HG03520 (cell line): ENCODE measurements at regions not wholly inside any gene's neighbourhood (a gene's known extent, or its start where the extent isn't known, plus 50 kb on each side); places are given as distances from the start of the nearest gene placed in this dataset.

Source experiments
- ATAC-seq: cut with Tn5 transposase; IDR thresholded peaks from one replicate; pipeline ENCODE4 v1.9.1; 2021; ENCODE audit warnings: mild to moderate bottlenecking, moderate library complexity; ENCODE audit not compliant: unreplicated experiment

DNA sequence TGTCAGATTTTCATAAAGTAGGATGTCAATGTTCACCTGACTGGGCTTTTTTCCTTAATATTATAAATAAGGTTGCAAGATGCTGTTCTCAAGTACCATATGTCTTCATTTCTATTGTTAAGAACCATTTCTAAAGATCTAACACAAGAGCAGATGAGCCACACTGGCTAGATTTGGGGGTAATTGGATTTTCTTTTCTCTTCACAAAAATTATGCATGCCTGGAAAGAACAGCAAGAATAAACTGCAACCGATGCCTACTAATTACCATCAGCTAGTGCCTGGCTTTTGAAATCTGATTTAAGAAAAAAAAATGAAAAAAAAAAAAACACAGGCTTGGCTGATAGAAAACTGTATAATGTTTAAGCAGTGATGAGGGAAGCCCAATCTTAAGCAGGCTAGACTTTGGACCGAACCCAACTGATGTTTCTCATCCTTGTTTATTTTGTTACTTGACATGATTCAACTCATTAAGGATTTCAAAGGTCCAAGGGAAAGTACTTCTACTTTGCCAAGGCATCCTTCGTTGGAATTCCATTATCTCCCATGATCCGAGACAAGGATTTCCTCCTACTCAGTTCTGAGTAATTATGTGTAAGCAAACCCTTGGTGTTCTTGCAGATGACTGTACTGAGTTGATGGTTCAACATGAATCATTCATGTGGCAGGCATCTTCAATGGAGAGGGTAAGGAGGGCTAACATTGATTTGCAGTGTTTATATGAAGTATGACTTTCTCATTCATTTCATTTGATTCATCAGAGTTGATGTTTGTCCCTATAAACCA, 300.5 kb downstream of the SPRY2 start:
- ATAC-seq: no peak

DNA sequence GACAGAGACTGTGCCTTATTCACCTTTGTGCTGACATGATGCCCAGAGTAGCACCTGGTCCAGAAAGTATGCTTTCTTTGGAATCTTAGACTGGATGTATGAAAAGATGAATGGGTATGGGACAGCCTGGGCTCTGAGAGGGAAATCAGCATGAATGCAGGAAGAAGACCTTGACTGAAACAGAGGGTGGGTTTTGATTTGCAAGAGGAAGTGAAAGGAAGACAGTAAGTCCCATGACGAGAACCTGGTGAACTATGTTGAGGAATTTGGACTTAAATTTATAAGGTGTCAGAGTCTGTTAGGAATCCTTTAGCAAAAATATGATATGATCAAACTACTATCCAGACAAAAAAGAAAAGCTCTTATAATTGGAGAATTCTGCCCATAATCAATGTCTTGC, 301.9 kb downstream of the SPRY2 start:
- peak; percentile 67 for ATAC-seq

DNA sequence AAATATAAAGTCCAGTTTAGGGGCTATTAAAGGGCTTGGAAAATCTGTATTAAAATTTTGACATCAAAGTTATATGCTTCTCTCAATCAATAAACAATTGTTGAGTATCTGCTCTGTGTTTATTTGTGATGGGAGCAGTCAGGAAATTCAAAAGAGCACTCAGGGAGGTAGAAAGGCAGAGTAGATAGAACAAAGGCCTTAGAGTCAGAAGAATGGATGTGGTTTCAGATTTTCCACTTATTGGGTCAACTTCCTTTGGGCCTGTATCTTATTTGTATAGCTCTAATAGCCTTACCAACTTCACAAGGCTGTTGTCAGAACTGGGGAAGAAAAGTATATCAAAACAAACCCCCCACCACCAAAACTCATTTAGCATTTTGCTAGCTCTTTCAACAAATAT, 302.6 kb downstream of the SPRY2 start:
- ATAC-seq: no peak

DNA sequence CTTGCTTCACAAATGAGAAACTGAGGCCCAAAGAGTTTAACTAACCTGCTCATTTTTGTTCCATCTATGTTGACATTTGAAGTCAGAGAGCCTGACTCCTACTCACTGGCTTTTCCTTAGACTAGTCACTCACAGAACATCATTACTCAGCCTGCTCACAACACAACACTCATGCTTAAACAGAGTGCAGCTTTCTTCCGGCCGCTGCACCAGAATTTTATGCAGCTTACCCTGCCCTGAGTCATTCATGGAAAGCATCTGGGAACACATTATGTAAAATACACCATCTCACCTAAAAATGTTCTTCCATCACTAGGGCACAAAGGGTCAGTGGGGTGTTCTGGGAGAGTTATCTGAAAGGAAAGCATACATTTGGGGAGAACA, 303.4 kb downstream of the SPRY2 start:
- ATAC-seq: no peak

DNA sequence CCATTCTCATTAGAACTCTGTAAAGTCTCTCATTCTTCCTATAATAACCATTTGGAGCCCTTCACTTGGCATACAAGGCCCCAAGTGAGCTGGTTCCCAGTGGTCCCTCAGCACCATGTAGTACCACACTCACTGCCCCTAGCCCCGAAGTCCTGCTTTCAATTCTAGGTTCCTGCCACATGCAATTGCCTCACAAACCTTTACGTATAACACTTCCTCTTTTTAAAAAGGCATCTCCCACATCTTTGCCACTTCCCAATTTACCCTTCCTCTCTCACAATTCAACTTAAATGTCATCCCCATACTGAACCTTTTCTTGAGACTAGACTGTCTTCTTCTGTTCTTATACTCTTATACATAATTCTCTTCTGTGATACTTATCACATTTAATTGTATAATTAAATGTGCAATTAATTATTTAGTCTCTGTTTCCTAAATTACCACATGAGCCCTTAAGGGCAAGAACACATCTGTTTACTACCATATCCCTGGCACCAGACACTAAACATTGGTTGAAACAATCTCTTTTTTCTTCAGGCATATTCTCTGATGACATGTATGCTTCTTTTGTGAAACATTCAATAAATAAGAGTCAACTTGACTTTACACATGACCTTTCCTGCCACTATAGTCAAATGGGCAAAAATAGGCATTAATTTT, 304.0 kb downstream of the SPRY2 start:
- no peak for ATAC-seq

GRCh38 chr13:80035096-80035495, 305.8 kb downstream of the SPRY2 start:
- no peak for ATAC-seq

DNA sequence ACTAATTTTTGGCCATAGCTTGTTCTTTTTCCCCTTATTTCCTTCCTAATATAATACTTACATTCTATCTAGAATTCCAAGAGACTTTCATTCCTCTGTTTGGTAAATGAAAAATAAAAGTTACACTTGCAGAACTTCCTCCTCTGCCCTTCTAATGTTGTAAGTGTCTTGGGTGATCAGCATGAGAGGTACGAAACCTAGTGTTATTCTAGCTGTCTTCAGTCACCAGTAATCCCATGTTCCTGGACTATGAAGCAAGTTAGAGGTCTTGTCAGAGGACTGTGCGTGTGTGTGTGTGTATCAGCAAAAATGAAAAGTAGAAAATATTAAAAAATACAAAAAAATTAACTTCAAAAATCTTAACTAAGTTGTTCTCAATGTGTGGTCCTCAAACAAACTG, 307.0 kb downstream of the SPRY2 start:
- no peak for ATAC-seq

GRCh38 chr13:80033286-80033685, 307.6 kb downstream of the SPRY2 start:
- no peak for ATAC-seq

GRCh38 chr13:80030491-80030890, 310.4 kb downstream of the SPRY2 start:
- no peak for ATAC-seq

DNA sequence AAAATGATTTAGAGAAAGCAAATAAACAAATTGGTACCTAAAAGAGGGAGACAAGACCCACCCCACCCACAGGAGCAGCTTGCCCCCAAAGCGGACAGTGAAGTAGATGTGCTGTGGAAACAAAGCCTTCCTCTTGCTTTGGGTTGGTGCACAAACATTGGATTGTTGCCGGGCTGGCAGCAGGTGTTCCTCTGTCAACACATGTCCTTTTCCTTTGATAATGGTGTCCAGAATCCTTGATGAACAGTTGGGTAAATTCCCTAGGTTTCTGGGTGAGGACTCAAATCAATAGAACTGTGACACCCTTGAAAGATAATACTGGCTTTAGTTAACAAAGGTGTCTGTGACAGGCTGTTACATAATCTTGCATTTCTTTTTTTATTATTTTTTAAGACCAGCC, 311.8 kb downstream of the SPRY2 start:
- no peak for ATAC-seq

DNA sequence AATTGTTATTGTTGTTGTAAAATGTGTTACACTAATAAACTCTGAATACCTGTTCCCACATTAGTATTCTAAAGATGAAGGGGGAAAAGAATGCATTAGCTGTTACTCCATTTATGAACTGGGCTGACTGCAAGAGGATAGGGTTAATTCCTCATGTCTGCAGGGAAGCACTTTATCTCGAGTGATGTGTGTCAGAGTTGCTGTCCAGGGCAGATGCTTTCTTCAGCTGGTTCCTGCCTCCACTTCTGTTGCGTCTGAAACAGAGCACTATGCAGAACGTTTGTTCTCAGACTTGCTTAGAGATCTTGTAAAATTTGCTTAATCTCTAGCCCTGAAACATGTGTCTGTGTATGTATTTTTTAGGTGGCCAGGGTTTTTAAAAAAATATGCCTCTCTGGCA, 318.8 kb downstream of the SPRY2 start:
- no peak for ATAC-seq

DNA sequence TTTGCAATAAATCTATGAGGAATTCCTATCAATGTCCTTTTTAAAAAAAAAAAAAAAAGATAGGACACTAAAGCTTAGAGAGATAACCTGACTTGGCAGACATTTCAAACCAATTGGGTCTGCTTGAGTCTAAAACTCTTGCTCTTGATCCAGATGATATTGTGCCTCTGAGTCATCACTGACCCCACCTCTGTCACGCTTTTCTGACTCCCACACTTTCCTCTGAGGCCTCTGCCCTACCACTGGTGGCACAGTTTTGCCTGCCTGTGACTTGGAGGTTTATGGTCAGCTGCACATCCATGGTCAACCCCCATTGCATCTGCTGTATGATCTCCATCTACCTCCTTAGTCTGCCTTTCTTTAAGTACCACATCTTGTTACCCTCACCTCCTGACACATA, 328.7 kb downstream of the SPRY2 start:
- no peak for ATAC-seq

DNA sequence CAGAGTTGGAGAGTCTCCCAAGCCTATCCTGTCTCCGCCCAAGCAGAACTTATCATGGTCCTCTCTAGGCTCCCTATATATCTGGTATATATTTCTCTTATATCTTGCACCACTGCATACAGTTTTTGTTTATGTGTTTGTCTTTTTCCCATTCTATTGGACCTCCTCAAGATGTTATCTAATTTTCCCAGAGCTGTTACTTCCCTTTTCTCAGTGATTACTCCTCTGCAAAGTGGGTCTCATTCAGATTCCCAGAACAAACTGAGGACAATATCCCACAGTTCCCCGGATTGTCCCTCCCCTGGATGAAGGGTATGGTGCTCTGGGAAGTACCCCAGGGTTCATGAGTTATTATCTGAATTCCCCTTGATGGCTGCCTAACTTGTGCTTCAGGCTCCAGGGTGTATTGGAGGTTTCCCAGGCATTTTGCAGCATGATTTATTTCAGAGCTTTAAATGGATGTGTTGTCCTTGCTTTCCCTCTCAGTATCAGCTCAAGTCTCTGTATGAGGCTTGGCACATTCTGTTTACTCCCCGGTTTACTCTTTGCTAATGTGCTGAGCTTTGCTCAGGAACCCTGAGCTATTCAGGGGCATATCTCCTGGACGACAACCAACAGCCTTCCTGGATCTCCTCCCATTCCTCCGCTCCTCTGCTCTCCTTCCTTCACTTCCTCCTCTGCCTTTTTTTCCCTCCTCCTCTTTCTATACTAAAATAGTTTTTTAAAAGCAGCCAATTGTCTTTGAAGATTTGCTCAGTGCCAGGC, 329.3 kb downstream of the SPRY2 start:
- ATAC-seq: no peak

- ATAC-seq: no peak
Measured at GRCh38 chr13:80010846-80011245, 330.1 kb downstream of the SPRY2 start.

DNA sequence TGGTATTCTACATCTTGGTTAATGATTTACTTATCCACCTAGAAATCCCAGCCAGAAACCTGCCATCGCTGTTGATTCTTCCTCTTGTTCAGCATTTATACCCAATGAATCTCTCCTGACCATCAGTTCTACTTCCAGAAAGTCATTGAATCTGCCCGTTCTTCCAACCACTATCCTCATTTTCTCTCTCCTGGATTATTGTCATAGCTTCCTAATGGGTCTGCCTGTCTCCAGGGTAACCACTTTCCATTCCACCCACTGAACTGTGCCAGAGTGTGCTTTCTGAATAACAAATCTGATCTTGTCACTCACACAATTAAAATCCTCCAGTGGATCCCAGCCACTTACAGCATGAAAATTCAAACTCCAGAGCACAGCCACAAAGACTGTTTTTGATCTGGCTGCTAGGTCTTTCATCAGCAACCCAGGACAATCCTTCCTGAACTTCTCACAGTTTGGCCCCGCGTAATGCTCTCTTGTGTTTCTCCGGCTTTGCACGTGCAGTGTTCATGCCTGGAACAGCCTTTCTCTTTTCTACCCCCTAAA, 330.6 kb downstream of the SPRY2 start:
- no peak for ATAC-seq

GRCh38 chr13:80009760-80010159, 331.2 kb downstream of the SPRY2 start:
- no peak for ATAC-seq

DNA sequence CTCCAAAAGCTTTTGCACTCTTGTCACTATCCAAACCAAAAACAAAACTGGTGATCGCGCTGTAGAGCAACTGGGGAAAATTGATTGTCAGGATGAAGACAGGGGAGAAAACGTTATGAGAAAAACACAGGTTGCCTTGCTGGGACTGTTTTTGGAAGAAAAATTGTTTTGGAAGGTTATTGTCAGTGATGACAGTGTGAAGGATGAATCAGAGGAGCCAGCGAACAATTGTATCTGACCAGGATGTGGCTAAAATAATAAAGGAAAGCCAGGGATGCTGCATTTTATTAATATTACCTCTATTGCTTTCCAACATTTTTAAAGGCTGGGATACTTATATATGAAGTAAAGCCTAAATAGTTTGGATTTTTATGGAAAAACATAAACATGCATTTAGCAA, 334.0 kb downstream of the SPRY2 start:
- no peak for ATAC-seq

DNA sequence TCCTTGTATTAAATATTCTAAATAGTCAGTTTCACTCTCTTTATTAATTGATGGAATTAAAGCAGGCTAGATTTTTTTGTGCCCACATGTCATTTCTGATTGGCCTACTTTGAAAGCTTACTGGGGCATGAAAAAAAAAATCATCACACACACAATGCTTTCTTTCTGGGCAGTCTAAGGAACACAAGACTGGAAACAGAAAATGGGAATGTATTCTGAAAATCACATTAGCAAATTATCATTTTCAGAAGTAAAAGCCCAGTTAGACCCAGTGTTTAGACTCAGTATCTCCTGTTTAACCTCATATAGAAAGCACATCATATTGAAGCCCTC, 339.4 kb downstream of the SPRY2 start:
- no peak for ATAC-seq

- ATAC-seq: no peak
Measured at GRCh38 chr13:80000684-80001509, 340.0 kb downstream of the SPRY2 start.

DNA sequence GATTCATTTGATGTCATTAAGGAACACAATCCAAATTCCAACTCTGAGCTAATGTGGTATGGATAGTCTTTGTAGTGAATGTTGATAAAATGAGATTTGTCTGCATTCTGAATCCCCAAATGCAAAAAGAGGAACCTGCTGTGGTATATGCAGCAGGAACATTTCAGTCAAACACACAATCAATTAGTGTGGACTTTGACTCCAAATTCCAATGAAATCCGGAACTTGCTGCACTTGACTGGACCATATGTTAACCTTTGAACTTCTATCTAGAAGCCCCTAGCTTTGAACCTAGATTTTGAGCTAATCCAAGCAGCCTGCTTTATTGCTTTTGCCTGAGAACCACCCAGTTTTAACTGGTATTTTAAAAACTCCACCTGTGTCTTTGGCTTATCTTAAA, 341.3 kb downstream of the SPRY2 start:
- no peak for ATAC-seq

- no peak for ATAC-seq
Measured at GRCh38 chr13:79998381-79998880, 342.5 kb downstream of the SPRY2 start.
